ENCODE measurements at regions not wholly inside any gene's neighbourhood (a gene's known extent, or its start where the extent isn't known, plus 50 kb on each side); places are given as distances from the start of the nearest gene placed in this dataset.

- DNase-seq, result no peak
These were observed 107.7 kb upstream of the CAND1 start for GRCh38 chr12:67161322-67161918.

GRCh38 chr12:67173258-67173657 lies 95.9 kb upstream of the CAND1 start:
- DNase-seq, result no peak

DNA sequence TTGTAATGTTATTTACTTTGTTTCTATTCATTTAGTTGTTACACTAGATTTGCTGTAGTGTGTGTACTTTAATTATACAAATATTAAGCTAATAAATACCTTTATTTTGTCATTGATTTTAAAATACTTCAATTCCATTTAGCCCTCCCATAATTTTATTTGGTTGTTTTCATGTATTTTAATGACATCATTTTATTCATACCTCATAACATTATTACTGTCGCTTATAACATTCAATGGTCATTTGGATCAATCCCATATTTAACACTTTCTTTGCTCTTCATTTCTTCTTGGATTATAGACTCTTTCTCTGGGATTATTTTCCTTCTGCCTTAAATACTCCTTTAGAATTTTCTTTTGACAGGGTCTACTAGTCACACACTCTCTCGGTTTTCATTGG lies 86.6 kb upstream of the CAND1 start:
- DNase-seq, result no peak

DNA sequence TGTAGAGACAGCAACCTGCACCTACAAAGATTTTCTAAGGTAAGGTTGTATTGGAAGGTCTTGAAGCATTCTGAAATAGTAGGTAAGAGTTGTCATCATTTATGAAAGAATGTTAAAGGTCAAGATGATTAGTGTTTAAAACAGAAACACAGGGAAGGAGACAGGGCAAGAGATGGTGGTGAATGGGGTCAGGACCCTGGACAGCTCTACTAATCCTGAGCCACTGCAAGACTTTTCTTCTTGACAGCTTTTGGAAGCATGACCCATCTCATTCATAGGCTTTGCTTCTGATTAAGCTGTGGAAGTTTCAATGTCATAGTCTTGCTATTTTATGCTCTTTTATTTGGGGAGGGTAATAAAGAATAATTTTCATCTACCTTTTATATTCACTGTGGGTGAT lies 75.5 kb upstream of the CAND1 start:
- DNase-seq, result no peak

DNA sequence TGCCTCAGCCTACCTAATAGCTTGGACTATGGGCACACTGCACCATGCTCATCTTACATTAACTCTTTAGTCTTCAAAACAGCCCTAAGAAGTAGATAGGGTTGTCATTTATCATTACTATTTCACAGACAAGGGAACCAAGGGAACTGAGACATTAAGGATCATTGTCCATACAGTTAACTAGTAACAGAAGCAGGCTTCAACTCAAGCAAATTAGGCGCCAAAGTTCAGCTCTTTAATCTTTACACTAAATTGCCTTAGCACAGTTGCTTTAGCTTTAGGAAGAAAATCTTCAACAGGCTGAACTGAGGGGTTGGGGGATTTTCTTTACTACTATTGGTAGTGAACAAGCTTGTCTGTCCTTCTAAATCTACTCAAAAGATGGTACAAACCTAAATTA lies 68.8 kb upstream of the CAND1 start:
- DNase-seq, result no peak

DNA sequence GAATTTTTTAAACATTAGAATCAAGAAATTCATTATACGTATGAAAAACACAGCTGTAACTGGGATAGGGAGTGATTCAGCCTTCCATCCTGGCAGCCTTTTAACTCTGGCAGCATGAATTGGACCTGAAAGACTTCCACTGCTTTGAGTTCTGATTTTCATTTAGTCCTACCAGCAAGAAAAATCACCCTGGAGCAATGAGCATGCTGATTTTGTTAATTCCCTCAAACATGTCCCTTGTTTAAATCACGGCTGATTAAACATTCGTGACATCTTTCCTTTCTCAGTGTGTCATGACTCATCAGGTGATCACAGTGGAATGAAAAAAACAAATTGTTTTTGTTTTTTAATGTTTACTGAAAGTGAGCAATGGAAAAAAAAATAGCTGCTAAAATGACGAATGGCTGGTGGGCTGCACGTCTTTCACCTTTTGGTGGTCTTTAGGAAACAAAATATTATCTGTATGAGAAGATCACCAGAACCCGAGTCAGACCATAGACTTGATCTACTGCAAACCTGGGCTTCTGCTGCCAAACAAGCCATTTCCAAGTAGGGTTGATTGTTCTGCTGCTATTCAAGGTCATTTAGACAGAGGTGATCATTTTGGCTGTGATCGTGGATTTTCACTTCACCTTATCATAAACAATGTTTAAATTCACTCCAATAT lies 67.0 kb upstream of the CAND1 start:
- no peak for DNase-seq

DNA sequence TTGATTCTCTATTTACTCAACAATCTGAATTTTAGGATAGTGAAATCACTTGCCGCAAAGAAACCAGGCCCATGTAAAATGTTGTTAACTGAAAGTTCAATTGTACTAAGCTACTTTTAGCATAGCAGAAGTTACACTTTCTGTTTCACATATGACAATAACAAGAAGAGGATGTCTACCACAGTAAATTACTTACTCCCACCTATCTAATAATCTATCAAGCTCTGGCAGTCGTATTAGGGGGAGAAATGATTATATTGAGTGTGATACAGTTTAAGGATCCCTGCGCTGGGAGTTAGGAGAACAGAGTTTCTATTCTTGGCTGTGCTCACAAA lies 66.5 kb upstream of the CAND1 start:
- no peak for DNase-seq

DNA sequence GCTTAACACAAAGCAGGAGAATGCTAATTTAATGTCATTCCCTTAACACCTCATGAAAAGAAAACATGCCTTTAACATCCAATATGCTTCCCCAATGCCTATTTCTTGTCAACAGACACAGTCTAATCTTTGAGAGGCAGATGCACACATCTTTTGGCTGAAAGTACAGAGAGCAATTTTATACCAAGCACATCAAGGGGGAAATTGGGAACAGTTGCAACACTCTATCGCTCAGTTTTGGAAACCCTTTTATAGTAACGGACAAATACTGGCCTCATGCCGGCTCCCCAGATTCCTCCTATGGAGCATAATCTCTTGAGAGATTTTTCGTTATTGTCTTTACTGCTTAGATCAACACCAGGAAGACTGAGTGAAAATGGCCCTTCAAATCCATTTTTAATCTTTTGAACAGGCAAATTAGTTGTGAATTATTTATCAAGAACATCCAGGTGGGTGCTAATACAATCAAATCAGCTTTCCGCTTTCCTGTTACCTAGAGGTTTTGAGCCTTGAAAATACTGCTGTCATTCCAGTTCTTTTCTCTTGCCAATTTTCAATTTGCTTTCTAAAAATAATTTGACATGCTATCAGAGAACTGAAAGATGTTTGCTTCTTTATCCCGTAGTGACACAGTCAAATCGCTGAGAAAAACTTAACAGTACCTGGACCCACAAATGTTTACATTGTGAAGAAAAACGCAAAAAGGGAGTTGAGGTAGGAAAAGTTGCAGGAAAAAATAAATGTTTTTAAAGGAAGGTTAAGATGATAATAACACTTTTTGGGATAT lies 60.7 kb upstream of the CAND1 start:
- no peak for DNase-seq

- no peak for DNase-seq
These were observed 58.1 kb upstream of the CAND1 start for GRCh38 chr12:67211029-67211428.

DNA sequence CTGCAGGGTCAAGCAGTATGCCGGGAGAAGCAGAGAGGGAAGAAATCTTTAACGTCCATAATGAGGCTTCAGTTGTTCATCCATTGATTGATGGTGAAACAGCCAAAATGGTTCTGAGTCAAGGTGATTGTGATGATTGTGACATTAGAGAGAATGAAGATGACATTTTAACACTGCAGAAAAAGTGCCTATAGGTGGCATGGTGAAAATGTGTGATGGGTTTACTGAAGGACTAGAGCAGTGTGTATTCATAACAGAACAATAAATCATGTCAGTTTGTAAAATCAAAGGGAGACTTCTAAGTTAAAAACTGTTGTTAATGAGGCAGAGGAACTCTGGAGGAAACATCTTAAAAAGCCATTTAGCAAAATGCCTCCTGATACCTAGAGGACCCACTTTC lies 57.7 kb upstream of the CAND1 start:
- DNase-seq, result no peak

DNA sequence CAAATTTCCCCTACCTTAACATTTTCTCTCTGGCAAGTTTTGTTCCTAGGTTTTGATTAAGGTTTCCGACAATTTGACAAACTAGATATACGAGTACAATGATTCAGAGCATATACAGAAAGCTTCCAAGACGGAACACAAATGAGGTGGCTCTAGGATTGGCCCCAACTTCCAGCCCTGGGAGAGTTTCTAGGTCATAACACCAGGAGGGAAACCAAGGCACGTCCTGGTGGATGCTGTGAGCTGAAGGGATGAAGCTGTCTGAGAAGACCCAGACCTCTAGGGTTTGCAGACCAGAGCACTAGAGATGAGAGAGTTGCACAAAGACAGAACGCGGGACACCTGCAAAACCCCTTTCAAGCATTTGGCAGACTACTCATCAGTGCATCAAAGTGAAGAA lies 51.5 kb upstream of the CAND1 start:
- DNase-seq, result no peak
